Heart right ventricle (tissue), 16 donors: ENCODE measurements at regions not wholly inside any gene's neighbourhood (a gene's known extent, or its start where the extent isn't known, plus 50 kb on each side); places are given as distances from the start of the nearest gene placed in this dataset.

Experiments
- ATAC-seq, 8 donors: fragments of 200-7000 bp; cut with Tn5 transposase; one replicate each; pipeline ENCODE4 v1.9.1; 2020; ENCODE audit warnings: mild to moderate bottlenecking in 8 of 8, moderate library complexity in 8 of 8, moderate number of reproducible peaks in 1 of 8
- DNase-seq, 2 donors: peaks; one replicate each; pipeline ENCODE4 v3.0.0-alpha.2; 2020
- H3K27ac ChIP-seq, 10 donors: fragments of 200-600 bp; sonication (generic) in 2 of 10; one replicate each; pipeline versions ENCODE4 v1.5.0 to v1.8.0; 2020 to 2022; ENCODE audit warnings: mild to moderate bottlenecking in 3 of 10
- H3K27me3 ChIP-seq, 7 donors: fragments of 200-600 bp; one replicate each; pipeline ENCODE4 v1.8.0; 2021 to 2022; ENCODE audit warnings: mild to moderate bottlenecking in 2 of 7
- H3K36me3 ChIP-seq, 9 donors: fragments of 200-600 bp; sonication (generic) in 1 of 9; one replicate each; pipeline versions ENCODE4 v1.5.0 to v1.8.0; 2020 to 2022; ENCODE audit warnings: mild to moderate bottlenecking in 2 of 9
- H3K4me1 ChIP-seq, 9 donors: fragments of 200-600 bp; sonication (generic) in 1 of 9; one replicate each; pipeline versions ENCODE4 v1.5.0 to v1.8.0; 2020 to 2022; ENCODE audit warnings: mild to moderate bottlenecking in 4 of 9
- H3K4me3 ChIP-seq, 10 donors: fragments of 200-600 bp; sonication (generic) in 2 of 10; one replicate each; pipeline versions ENCODE4 v1.5.0 to v1.8.0; 2020 to 2022; ENCODE audit warnings: mild to moderate bottlenecking in 7 of 10, moderate library complexity in 2 of 10
- H3K9me3 ChIP-seq, 11 donors: fragments of 200-600 bp in 10 of 11; sonication (generic) in 2 of 11; one replicate each; pipeline versions ENCODE4 v1.5.0 to v1.8.0; 2013 to 2022; ENCODE audit warnings: mild to moderate bottlenecking in 2 of 11, control low read depth in 1 of 11, moderate library complexity in 1 of 11
- WGBS, 2 donors: extraction: QIAGEN DNeasy Blood & Tissue Kit; methylation state at CpG; one replicate each; pipeline ENCODE4 v1.1.7; 2013; ENCODE audit warnings: inconsistent platforms in 1 of 2; 5-methylcytosine and 5-hydroxymethylcytosine counted together
- intact Hi-C, 10 donors: fragments of 100-400 bp; cut with DNase I; formaldehyde crosslinking; loops; one replicate each; pipeline versions ENCODE4 v1.11.1 to v1.14.2; 2022
- TF ChIP-seq, protein P1 (sequence below), 9 donors: fragments of 200-600 bp; sonication (generic) in 2 of 9; IDR thresholded peaks; one replicate each; pipeline versions ENCODE4 v1.5.0 to v1.8.0; 2021 to 2022; ENCODE audit warnings: antibody characterized with exemption in 9 of 9, mild to moderate bottlenecking in 5 of 9, moderate library complexity in 1 of 9
- donor health status: Arrhythmogenic right ventricular cardiomyopathy.
- donor health status: ischemic (EF 13 %, LVEDD 7.1; RV severe dilation, severe dysfunction).
- donor health status: healthy with polysubstance abuse.
- donor health status: DM: no; HTN: yes; CAD: no.
- donor health status: DM: no; HTN: no; CAD: no.
- donor health status: ischemic (EF 25% LVEDD 6.9; RV normal size, moderate dysfunction).
- donor health status: ischemic (EF 25% LVEDD 5.7; RV mildly dilated, moderate dysfunction).
- donor health status: healthy.
- donor health status: DM: yes; HTN: yes; CAD: no.
- donor health status: Ischemic cardiomyopathy.
- donor health status: ischemic (EF 35%, LVEDD 5.7; RV mildly dilated, moderate dysfunction).
- donor health status: nonischemic (EF 11% LVEDD 7.7; RV severe dilation, severe dysfunction).
- donor health status: DM: yes; HTN: yes; CAD: no.
- donor health status: PGD.
- donor health status: ischemic (EF 29% LVEDD 5.4; RV normal size, mild dysfunction).
- donor health status: nonischemic (EF 23%, LVEDD 6.1; RV moderate dilation, normal function).

DNA sequence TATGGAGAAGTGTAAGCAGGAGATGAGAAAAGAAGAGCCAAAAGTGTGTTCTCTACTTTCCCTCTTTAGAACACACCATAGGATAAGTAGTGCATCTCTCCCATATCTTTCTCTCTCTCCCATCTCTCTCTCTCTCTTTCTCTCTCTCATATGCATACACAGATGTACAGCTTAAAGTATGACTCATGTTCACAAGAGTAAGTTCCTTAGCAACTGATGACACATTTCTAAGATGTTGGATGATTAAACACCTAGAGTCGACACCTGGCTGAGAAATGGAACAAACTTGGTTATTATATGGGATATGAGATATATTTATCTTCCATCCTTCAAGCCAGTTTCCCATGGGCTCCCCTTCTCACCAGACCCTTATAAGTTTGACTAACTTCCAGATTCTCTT, 113.5 kb downstream of the TMEM132E start:
- no peaks in the 10 kb centered on the region for H3K36me3 ChIP-seq
- TF ChIP-seq, protein P1, sequence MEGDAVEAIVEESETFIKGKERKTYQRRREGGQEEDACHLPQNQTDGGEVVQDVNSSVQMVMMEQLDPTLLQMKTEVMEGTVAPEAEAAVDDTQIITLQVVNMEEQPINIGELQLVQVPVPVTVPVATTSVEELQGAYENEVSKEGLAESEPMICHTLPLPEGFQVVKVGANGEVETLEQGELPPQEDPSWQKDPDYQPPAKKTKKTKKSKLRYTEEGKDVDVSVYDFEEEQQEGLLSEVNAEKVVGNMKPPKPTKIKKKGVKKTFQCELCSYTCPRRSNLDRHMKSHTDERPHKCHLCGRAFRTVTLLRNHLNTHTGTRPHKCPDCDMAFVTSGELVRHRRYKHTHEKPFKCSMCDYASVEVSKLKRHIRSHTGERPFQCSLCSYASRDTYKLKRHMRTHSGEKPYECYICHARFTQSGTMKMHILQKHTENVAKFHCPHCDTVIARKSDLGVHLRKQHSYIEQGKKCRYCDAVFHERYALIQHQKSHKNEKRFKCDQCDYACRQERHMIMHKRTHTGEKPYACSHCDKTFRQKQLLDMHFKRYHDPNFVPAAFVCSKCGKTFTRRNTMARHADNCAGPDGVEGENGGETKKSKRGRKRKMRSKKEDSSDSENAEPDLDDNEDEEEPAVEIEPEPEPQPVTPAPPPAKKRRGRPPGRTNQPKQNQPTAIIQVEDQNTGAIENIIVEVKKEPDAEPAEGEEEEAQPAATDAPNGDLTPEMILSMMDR (IDR thresholded peaks at IDR 0.05), result no peak
- H3K27me3 ChIP-seq, result peaks cover 0 to 11% (median 0%) of the 10 kb centered on the region in 7 donors
- H3K27ac ChIP-seq, result no peak overlapping the region
- no peak for DNase-seq
- no peak overlapping the region for H3K4me3 ChIP-seq
- intact Hi-C loops, result no loop called here
- H3K9me3 ChIP-seq, result peaks cover 0 to 20% (median 6%) of the 10 kb centered on the region in 11 donors
- H3K4me1 ChIP-seq, result no peaks in the 10 kb centered on the region
- no peak for ATAC-seq
- WGBS, 2 donors, result 56 to 68% methylated on average over 1 of the region's 1 CpG
